Left cardiac atrium (tissue), 4 donors: ENCODE measurements at regions not wholly inside any gene's neighbourhood (a gene's known extent, or its start where the extent isn't known, plus 50 kb on each side); places are given as distances from the start of the nearest gene placed in this dataset.
"Not testable (repeated sequence)": the region's sequence is repeated elsewhere in the genome, so short reads cannot be mapped to it uniquely, and the experiment has no call there.

Experiments used
- ATAC-seq, 2 donors: fragments of 200-7000 bp; cut with Tn5 transposase; one replicate each; pipeline ENCODE4 v1.9.1; 2020; ENCODE audit warnings: mild to moderate bottlenecking in 2 of 2, moderate library complexity in 2 of 2
- DNase-seq: peaks from one replicate; pipeline ENCODE4 v3.0.0-alpha.2; 2020
- intact Hi-C, 2 donors: fragments of 100-400 bp; cut with DNase I; formaldehyde crosslinking; loops; one replicate each; pipeline versions ENCODE4 v1.14.1 to v1.15.1; 2022 to 2023
- donor health status: DM: no; HTN: yes; CAD: no.
- donor health status: DM: no; HTN: yes; CAD: no; lungs with severe emphysema.
- donor health status: DM: yes; HTN: yes; CAD: no.
- donor health status: Dilated cardiomyopathy.

- no peak for ATAC-seq
- intact Hi-C loops: no loop called here
- no peak for DNase-seq
Observed at GRCh38 chr11:71383461-71383860, 64.7 kb downstream of the DHCR7 start.

- ATAC-seq: no peak
- no peak for DNase-seq
- intact Hi-C loops: no loop called here
Observed at GRCh38 chr11:71381781-71382505, 66.2 kb downstream of the DHCR7 start.

- intact Hi-C loops: no loop called here
- no peak for ATAC-seq
Observed at GRCh38 chr11:71379701-71380100, 68.5 kb downstream of the DHCR7 start.

DNA sequence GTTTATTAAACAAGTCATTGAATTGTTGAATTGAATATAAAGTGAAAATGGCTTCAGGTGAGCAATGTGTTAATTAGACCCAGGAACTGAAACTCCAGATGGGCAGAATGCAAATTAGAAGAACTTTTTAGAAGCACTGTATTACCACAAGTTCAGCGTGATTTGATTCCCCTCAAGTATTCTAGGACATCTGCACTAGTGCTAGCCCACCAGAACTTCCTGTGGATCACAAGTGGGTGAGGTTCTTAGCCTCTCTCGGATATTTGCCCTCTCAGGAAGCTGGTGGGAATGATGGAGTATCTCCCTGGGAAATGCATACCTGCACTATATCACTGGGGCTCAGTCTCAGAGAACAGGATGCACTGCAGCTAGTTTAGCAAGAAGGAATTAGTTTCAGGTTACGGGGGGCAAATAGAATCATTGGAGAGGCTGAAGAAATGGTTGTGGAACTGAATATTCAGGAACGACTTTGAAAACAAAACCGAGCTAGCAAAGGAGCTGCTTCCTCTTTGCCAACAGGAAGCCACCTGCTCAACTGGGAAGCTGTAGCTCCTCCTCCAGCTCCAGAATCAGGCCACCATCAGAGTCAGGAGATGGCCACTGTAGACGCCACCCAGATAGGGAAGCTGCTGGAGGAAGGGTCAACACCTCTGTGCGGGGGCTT lies 74.3 kb downstream of the DHCR7 start:
- intact Hi-C loops: no loop called here
- no peak for ATAC-seq
- DNase-seq: no peak

More at GRCh38 chr11:71379701-71380100, 68.5 kb downstream of the DHCR7 start:
- DNase-seq: no peak

- intact Hi-C loops: no loop called here
- DNase-seq (no peak), ATAC-seq (no peak)
Observed at GRCh38 chr11:71372693-71373657, 75.2 kb downstream of the DHCR7 start.

DNA sequence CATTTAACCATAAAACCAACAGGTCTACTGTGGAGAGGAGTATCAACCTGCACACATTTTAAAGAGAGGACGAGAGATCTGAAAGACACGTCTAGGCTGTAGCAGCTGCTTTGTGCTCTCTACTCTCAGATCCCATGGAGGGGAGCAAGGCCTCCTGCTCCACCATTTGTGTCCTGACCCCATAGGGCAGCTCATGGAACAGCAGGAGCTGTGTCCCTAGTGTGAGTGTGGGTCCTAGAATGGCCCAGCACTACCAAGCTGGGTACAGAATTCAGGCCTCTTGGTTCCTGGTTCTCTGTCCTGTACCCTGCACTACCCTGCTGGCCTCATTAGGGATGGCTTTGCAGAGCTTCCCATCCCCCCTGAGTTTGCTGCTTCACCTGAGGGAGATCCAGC lies 76.5 kb downstream of the DHCR7 start:
- intact Hi-C loops: no loop called here
- ATAC-seq: no peak
- no peak for DNase-seq

DNA sequence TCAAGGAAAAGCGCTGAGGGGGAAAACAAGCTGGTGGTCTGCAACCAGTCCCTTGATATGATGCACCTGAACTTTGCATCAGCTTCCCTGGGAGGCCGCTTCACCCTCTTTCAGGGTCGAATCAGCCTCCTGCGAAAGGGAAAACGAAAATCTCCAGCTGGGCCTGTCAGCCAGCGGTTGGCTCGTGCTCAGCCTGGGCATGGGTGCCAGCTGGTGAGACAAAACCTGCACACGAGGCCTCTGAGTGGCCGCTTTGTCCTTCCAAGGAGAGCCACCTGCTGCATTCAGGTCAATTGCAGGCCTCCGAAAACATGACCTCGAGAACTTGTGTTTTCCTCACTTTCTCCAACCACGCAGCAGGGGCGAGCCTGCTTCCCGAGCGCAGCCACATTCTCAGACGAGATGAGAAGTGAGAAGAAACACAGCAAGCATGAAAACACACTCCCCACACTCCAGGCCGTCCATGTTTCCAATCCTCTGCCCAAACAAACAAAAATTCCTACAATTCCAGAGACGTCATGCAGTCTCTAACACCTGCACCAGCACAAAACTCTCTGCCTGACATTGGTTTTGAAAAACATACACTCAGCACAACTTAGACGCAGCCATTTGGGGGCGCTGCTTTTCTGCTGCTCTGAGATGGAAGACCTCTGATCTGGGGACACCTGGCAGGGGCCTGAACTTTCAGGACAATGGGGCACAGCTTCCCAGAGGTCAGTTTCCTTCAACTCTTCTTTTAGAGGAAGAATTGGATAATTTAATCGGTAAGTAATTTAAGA lies 77.1 kb downstream of the DHCR7 start:
- DNase-seq: no peak
- no peak for ATAC-seq
- intact Hi-C loops: no loop called here

DNA sequence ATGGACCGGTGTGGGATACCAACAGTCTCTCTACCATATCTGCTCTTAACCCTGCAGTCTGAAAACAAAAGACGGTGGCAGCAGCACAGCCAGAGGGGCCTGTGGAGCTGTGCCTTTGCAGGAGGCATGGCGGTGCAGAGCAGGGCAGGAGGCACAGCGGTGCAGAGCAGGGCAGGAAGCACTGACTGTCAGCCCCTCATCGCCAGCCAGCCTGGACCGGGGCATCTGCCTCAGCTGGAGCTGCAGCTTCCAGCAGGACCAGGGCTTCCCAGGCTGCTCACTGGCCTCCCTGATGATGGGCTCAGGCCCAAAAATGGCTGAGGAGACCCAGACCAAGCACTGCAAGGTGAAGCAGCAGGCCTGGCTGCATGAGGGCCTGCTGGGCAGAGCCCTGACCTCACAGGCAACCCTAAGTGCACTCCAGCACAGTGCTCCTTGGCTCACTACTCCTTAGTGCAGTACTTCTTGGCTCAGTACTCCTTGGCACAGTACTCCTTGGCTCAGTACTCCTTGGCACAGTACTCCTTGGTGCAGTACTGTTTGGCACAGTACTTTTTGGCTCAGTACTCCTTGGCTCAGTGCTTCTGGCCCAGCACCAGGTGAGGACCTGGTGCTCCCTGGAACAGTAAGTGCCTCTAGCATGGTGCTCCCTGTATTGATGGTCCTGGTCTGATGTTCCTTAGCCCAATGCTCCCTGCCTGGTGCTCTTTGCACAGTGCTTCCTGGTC lies 78.0 kb downstream of the DHCR7 start:
- ATAC-seq (no peak), DNase-seq (no peak)
- intact Hi-C loops: no loop called here

- ATAC-seq (no peak), DNase-seq (no peak)
- intact Hi-C loops: no loop called here
Observed at GRCh38 chr11:71369411-71369810, 78.8 kb downstream of the DHCR7 start.

- no peak for DNase-seq
- intact Hi-C loops: no loop called here
- no peak for ATAC-seq
Observed at GRCh38 chr11:71368966-71369365, 79.2 kb downstream of the DHCR7 start.

- intact Hi-C loops: no loop called here
- no peak for ATAC-seq
- DNase-seq: no peak
Observed at GRCh38 chr11:71367756-71368155, 80.4 kb downstream of the DHCR7 start.

- ATAC-seq, DNase-seq, intact Hi-C loops: not testable (repeated sequence)
Observed at GRCh38 chr11:71367276-71367675, 80.9 kb downstream of the DHCR7 start.

DNA sequence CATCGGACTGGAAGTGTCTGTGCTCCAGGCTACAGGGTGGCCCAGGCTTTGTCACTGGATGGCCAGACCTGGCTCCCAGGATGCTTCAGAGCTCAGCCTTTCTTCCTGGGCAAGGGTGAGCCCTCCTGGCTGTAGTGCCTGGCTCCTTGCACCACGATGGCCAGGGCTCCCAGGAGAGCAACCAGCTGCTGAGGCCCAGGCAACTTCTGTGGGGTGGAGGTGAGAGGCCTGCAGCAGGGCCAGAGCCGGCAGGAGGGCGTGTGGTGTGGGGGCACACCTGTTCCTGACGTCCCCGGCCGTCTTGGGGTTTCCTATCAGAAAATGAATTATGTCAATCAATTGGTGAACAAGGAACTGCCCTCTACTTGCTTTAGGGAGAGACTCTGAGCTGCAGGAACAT lies 82.1 kb downstream of the DHCR7 start:
- ATAC-seq (no peak), DNase-seq (no peak)
- intact Hi-C loops: no loop called here

DNA sequence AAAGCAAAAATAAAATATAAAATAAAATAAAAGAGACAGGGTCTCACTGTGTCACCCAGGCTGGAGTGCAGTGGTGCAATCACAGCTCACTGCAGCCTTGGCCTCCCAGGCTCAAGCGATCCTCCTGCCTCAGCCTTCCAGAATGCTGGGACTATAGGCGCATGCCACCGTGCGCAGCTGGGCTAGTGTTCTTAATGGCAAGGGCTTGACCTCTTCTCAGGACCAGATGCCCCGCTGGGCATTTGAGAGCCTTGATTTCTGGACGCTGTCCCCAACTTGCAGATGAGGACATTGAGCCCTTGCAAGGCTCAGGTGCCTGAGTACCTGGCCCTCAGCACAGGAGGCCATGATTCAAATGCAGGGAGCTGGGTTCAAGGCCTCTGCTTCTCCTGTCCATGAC lies 82.6 kb downstream of the DHCR7 start:
- DNase-seq (no peak), ATAC-seq (no peak)
- intact Hi-C loops: no loop called here

DNA sequence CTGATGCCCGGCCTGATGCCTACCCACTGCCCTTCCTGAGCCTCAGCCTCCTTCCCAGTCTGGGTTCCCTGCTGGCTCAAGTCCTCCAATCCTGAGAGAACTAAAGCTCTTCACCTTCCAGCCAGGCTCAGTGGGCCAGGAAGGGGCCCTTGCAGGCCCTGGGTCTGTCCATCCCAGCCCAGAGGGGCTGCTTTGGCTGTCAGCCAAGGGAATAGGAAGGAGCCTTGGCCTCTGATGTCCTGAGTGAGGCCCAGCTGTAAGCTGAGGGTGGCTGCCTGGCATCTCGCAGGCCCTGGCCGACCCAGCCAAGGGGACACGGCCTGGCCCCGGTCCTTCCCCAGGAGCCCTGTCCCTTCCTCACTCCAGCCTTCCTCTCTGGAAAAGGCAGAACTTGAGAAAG lies 83.4 kb downstream of the DHCR7 start:
- DNase-seq (no peak), ATAC-seq (no peak)
- intact Hi-C loops: no loop called here

GRCh38 chr11:71364176-71364671 lies 84.0 kb downstream of the DHCR7 start:
- intact Hi-C loops: no loop called here
- DNase-seq (no peak), ATAC-seq (peak; percentile 48 to 53)

GRCh38 chr11:71363721-71364120 lies 84.5 kb downstream of the DHCR7 start:
- DNase-seq: no peak
- intact Hi-C loops: no loop called here
- ATAC-seq: no peak

DNA sequence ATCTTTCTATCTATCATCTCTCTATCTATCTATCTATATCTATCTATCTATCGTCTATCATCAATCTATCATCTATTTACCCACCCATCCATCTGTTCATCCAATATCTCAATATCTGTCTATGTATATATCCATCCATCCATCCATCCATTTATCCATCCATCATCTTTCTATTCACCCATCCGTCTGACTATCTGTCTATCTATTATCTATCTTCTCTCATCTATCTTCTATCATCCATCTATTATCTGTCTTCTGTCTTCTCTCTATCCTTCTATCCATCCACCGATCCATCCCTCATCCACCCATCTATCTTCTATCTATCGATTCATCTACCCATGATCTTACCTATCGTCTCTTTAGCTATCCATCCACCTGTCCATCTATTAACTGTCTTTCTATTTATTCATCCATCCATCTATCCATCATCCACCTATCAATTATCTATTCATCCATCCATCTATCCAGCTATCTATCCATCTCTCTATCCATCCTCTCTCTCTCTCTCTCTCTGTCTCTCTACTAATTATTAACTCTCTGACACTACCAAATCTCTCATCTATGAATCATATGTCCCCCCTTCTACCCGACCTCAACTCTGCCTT lies 89.1 kb downstream of the DHCR7 start:
- ATAC-seq (no peak), DNase-seq (no peak)
- intact Hi-C loops: no loop called here
